H1 (cell line): ENCODE measurements at regions not wholly inside any gene's neighbourhood (a gene's known extent, or its start where the extent isn't known, plus 50 kb on each side); places are given as distances from the start of the nearest gene placed in this dataset.

Experiments used
- BACH1 ChIP-seq: IDR thresholded peaks from 2 replicates; pipeline ENCODE4 v1.6.1; 2012; ENCODE audit warnings: low read length, improper control_type of control experiment
- CHD7 ChIP-seq: fragments of 300-600 bp; sonication (generic); IDR thresholded peaks from 2 replicates; pipeline ENCODE4 v1.7.1; 2012; ENCODE audit warnings: low read length, moderate library complexity, mild to moderate bottlenecking, inconsistent platforms; ENCODE audit not compliant: insufficient replicate concordance
- HDAC2 ChIP-seq, 2 experiments: fragments of 300-600 bp in 1 of 2; sonication (generic) in 1 of 2; IDR thresholded peaks; 2 replicates each; pipeline ENCODE4 v1.6.1; 2011 to 2012; ENCODE audit warnings: low read depth in 2 of 2, low read length in 2 of 2, mild to moderate bottlenecking in 2 of 2, moderate library complexity in 2 of 2, borderline replicate concordance in 1 of 2, inconsistent platforms in 1 of 2
- POU5F1 ChIP-seq: IDR thresholded peaks from 2 replicates; pipeline ENCODE4 v1.6.1; 2011; ENCODE audit warnings: low read depth, mild to moderate bottlenecking, low read length, moderate library complexity

- no peak for TF ChIP-seq CHD7
- no peak for TF ChIP-seq BACH1
- TF ChIP-seq HDAC2 (IDR thresholded peaks at IDR 0.05; ENCODE audit: borderline replicate concordance in 1 of 2, low read depth in 2 of 2, low read length in 2 of 2) = no peak
- no peak for TF ChIP-seq POU5F1
Observed at GRCh38 chr18:75115514-75115913, 93.4 kb downstream of the PTGR3 start (continued).
